Uterus (tissue), 3 donors: ENCODE measurements at regions not wholly inside any gene's neighbourhood (a gene's known extent, or its start where the extent isn't known, plus 50 kb on each side); places are given as distances from the start of the nearest gene placed in this dataset.

ENCODE experiments used
- DNase-seq, 2 donors: peaks; one replicate each; pipeline ENCODE4 v3.0.0-alpha.2; 2019 to 2020
- H3K27ac ChIP-seq, 2 donors: fragments of 200-600 bp; sonication (generic); 1 replicate in 1 of 2; 2 replicates in 1 of 2; pipeline ENCODE4 v1.5.1; 2016 to 2018
- H3K27me3 ChIP-seq, 2 donors: fragments of 200-600 bp; sonication (generic); one replicate each; pipeline ENCODE4 v1.5.1; 2018 to 2019; ENCODE audit warnings: control low read depth in 1 of 2
- H3K36me3 ChIP-seq, 2 donors: fragments of 200-600 bp; sonication (generic); one replicate each; pipeline ENCODE4 v1.5.1; 2019; ENCODE audit warnings: control low read depth in 1 of 2
- H3K4me1 ChIP-seq, 2 donors: fragments of 200-600 bp; sonication (generic); one replicate each; pipeline ENCODE4 v1.5.1; 2018 to 2019; ENCODE audit warnings: control low read depth in 1 of 2
- H3K4me3 ChIP-seq, 2 donors: fragments of 200-600 bp; sonication (generic); 1 replicate in 1 of 2; 2 replicates in 1 of 2; pipeline ENCODE4 v1.5.1; 2018 to 2019; ENCODE audit warnings: mild to moderate bottlenecking in 1 of 2
- H3K9me3 ChIP-seq, 2 donors: fragments of 200-600 bp; sonication (generic); one replicate each; pipeline ENCODE4 v1.5.1; 2019; ENCODE audit warnings: control low read depth in 1 of 2
- CTCF ChIP-seq, 4 experiments: fragments of 200-600 bp in 2 of 4; fragments of 450-650 bp in 2 of 4; sonication (generic) in 2 of 4; IDR thresholded peaks; one replicate each; pipeline ENCODE4 v1.5.1; 2016 to 2019; ENCODE audit warnings: antibody characterized with exemption in 4 of 4, mild to moderate bottlenecking in 2 of 4, moderate library complexity in 1 of 4
- POLR2A ChIP-seq, 2 donors: fragments of 450-650 bp; IDR thresholded peaks; one replicate each; pipeline ENCODE4 v1.6.1; 2016; ENCODE audit warnings: antibody characterized with exemption in 2 of 2, mild to moderate bottlenecking in 1 of 2, moderate library complexity in 1 of 2
- intact Hi-C: fragments of 100-400 bp; cut with DNase I; formaldehyde crosslinking; loops from one replicate; pipeline ENCODE4 v1.15.1; 2023; ENCODE audit warnings: low total_unique reads
- donor health status: DM: yes; HTN: yes; CAD: no.

- H3K36me3 ChIP-seq: no peaks in the 10 kb centered on the region
- H3K27me3 ChIP-seq: no peaks in the 10 kb centered on the region
- no peaks in the 10 kb centered on the region for H3K9me3 ChIP-seq
- H3K27ac ChIP-seq: no peak overlapping the region
- DNase-seq: no peak
- H3K4me3 ChIP-seq: no peak overlapping the region
- intact Hi-C loops: no loop called here
- no peak for TF ChIP-seq POLR2A (IDR thresholded peaks at IDR 0.05)
- no peak for TF ChIP-seq CTCF (IDR thresholded peaks at IDR 0.05)
- H3K4me1 ChIP-seq: no peaks in the 10 kb centered on the region
Measured at GRCh38 chr11:109320595-109320994, 101.4 kb upstream of the C11orf87 start.

GRCh38 chr11:109326781-109327180 is 95.2 kb upstream of the C11orf87 start:
- no peak for DNase-seq
- Histone ChIP-seq H3K4me3 (no peak overlapping the region), H3K4me1 (no peaks in the 10 kb centered on the region), H3K27ac (no peak overlapping the region), H3K9me3 (no peaks in the 10 kb centered on the region), H3K27me3 (no peaks in the 10 kb centered on the region), H3K36me3 (no peaks in the 10 kb centered on the region)
- intact Hi-C loops: no loop called here
- TF ChIP-seq POLR2A (IDR thresholded peaks at IDR 0.05) (no peak), CTCF (IDR thresholded peaks at IDR 0.05) (no peak)

- DNase-seq: no peak
- TF ChIP-seq POLR2A (IDR thresholded peaks at IDR 0.05) (no peak), CTCF (IDR thresholded peaks at IDR 0.05) (no peak)
- Histone ChIP-seq H3K4me1 (no peaks in the 10 kb centered on the region), H3K4me3 (no peak overlapping the region), H3K27me3 (no peaks in the 10 kb centered on the region), H3K27ac (no peak overlapping the region), H3K36me3 (no peaks in the 10 kb centered on the region), H3K9me3 (no peaks in the 10 kb centered on the region)
- intact Hi-C loops: no loop called here
Measured at GRCh38 chr11:109329716-109330115, 92.3 kb upstream of the C11orf87 start.

- H3K4me1 ChIP-seq: no peaks in the 10 kb centered on the region
- no peak for DNase-seq
- no peak for TF ChIP-seq POLR2A (IDR thresholded peaks at IDR 0.05)
- H3K27ac ChIP-seq: no peak overlapping the region
- intact Hi-C loops: no loop called here
- H3K36me3 ChIP-seq: no peaks in the 10 kb centered on the region
- H3K9me3 ChIP-seq: no peaks in the 10 kb centered on the region
- no peak overlapping the region for H3K4me3 ChIP-seq
- no peaks in the 10 kb centered on the region for H3K27me3 ChIP-seq
Measured at GRCh38 chr11:109338131-109338530, 83.9 kb upstream of the C11orf87 start.

GRCh38 chr11:109342261-109342660 is 79.7 kb upstream of the C11orf87 start:
- Histone ChIP-seq H3K9me3 (no peaks in the 10 kb centered on the region), H3K4me1 (no peaks in the 10 kb centered on the region), H3K4me3 (no peak overlapping the region), H3K27me3 (no peaks in the 10 kb centered on the region), H3K27ac (no peak overlapping the region), H3K36me3 (no peaks in the 10 kb centered on the region)
- no peak for DNase-seq
- intact Hi-C loops: no loop called here
- TF ChIP-seq CTCF (IDR thresholded peaks at IDR 0.05): no peak

- no peaks in the 10 kb centered on the region for H3K36me3 ChIP-seq
- no peaks in the 10 kb centered on the region for H3K9me3 ChIP-seq
- TF ChIP-seq CTCF (IDR thresholded peaks at IDR 0.05) (no peak), POLR2A (IDR thresholded peaks at IDR 0.05) (no peak)
- H3K27ac ChIP-seq: no peak overlapping the region
- H3K27me3 ChIP-seq: no peaks in the 10 kb centered on the region
- intact Hi-C loops: no loop called here
- DNase-seq: no peak
- no peaks in the 10 kb centered on the region for H3K4me1 ChIP-seq
- no peak overlapping the region for H3K4me3 ChIP-seq
Measured at GRCh38 chr11:109343242-109343641, 78.7 kb upstream of the C11orf87 start.
